ENCODE measurements at regions not wholly inside any gene's neighbourhood (a gene's known extent, or its start where the extent isn't known, plus 50 kb on each side); places are given as distances from the start of the nearest gene placed in this dataset.
"Not testable (repeated sequence)": the region's sequence is repeated elsewhere in the genome, so short reads cannot be mapped to it uniquely, and the experiment has no call there.

DNA sequence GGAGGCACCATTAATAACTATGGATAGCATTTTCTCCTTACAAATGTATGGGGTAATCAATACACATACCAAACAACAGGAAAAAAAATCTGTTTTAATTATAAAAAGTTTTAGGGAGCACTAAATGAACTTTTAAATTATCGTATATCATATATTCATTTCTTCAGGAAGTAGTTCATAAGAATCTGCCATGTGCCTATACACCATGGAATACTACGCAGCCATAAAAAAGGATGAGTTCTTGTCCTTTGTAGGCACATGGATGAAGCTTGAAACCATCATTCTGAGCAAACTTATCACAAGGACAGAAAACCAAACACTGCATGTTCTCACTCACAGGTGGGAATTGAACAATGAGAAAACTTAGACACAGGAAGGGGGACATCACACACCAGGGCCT, 162.1 kb upstream of the RASA1 start:
- DNase-seq (ENCODE audit: low read depth) = no peak

DNA sequence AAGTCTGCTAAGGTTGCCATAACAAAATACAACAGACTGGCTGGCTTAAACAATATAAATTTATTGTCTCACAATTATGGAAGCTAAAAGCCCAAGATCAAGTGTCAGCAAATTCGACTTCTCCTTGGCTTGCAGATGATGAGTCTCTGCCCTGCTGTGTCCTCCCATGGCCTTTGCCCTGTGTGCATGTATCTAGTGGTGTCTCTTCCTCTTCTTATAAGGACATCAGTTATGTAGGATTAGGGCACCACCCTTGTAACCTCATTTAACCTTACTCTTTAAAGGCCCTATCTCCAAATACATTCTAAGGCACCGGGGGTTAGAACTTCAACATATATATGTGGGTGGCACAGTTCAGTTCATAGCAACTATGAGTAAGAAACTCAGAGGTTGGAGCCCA, 157.9 kb upstream of the RASA1 start:
- DNase-seq (ENCODE audit: low read depth) = no peak

DNA sequence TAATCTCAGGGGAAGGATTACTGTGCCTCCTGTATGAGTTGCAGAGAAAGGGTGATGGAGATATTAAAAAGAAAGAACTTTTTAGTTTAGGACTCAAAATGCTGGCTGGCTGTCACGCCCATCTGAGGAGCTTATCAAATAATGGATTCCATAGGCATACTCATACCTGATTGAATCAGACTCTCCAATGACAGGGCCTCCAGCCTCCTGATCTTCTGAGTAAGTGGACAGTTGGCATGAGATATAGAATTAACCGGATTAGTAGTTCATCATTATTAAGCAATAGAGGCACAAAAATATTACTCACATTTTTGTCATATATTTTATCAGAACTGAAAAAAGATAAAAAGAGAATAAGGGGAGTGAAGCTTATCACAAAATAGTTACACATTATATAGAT, 157.0 kb upstream of the RASA1 start:
- DNase-seq (ENCODE audit: low read depth) = no peak

DNA sequence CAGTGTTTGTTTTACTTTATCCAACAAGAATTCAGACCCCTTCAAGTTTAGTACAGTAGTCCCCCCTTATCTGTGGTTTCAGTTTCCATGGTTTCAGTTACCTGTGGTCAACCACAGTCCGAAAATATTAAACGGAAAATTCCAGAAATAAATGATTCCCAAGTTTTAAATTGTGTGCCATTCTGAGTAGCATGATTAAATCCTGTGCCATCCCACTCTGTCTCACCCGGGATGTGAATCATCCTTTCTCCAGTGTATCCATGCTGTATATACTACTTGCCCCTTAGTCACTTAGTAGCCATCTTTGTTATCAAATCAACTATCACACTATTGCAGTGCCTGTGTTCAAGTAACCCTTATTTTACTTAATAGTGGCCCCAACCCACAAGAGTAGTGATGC, 153.8 kb upstream of the RASA1 start:
- no peak for DNase-seq (ENCODE audit: low read depth)

DNA sequence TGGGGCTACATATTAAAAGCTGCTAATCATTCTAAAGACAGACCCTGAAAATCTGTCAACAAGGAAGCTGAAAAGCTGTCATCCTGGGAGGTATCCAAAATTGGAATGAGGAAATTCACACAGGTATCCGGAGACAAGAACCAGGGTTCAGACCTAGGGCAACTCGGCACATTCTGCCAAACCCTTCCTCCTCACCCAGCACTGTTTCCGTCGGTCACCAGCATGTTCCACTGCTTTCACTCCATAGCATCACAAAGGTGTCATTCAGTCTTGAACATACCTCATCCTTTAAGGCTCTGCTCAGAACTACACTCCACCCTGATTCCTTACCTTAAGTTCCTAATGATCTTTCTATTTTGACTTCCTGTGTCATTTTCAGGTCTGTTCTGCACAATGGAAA, 153.1 kb upstream of the RASA1 start:
- no peak for DNase-seq (ENCODE audit: low read depth)

DNA sequence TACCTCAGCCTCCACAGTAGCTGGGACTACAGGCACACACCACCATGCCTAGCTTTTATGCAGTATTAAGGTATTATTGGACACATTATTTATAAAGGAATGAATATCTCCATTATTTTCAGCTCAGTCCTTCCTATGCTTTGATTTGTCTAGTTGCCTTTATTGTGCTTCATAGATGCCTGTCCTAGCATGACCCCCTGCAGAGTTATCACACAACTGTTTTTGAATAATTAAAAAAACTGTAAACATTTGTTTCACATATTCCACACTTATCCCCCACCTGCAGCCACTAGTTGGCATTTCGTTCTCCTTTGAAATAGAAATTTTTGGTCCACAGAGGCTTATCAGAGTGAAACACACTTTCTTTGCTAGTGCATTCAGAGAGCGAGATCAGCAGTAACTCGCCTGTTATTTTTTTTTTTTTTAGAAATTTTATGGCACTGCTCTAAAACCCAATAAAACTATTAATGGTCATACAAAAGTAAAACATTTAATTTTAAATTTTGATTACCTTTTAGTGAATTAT, 151.8 kb upstream of the RASA1 start:
- DNase-seq (ENCODE audit: low read depth) = no peak

DNA sequence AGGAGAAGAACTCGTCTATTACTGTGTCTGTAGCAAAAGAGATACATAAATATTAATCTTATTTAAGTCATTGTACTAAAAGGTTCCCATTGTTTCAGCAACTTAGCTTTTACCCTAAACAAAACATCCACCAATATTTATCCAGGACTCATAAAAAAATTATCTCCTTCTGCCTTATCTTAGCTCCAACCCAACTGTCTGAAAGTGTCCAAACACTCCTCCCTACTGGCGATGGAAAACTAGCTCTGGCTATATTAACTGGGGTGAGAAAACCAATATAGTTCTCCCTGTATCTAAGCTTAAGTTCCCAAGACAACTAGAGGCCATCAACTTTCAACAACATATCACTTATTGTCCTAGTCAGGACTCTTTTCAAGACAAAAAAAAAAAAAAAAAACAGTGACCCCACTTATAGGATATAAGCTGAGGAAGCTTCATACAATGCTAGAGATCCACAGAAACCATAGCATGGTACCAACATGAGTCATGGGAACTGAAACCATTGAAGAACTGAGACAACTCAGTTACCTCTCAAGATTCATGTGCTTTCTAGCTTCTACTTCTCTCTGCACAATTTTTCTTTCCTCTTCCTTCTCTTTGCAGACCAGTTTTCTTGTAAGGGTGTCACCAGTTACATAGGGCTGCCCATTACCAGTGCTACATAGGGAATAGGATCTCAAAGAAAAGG, 150.7 kb upstream of the RASA1 start:
- no peak for DNase-seq (ENCODE audit: low read depth)

DNA sequence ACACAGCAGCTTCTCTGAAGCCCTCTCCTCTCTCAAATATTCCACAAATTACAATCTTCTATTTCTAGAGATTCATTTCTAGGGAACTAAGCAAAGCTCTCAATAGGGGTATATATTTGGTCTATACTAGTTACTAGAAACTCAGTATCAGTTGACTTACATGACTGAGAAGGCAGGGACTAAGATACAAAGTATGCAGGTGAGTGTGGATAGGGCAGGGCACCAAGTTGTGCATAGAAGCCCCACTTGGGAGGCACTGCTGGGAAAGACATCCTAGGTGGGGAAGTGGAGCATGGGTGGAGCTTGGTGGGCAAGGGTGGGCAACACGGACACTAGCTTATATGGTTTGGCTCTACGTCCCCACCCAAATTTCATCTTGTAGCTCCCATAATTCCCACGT, 148.1 kb upstream of the RASA1 start:
- DNase-seq (ENCODE audit: low read depth) = no peak

DNA sequence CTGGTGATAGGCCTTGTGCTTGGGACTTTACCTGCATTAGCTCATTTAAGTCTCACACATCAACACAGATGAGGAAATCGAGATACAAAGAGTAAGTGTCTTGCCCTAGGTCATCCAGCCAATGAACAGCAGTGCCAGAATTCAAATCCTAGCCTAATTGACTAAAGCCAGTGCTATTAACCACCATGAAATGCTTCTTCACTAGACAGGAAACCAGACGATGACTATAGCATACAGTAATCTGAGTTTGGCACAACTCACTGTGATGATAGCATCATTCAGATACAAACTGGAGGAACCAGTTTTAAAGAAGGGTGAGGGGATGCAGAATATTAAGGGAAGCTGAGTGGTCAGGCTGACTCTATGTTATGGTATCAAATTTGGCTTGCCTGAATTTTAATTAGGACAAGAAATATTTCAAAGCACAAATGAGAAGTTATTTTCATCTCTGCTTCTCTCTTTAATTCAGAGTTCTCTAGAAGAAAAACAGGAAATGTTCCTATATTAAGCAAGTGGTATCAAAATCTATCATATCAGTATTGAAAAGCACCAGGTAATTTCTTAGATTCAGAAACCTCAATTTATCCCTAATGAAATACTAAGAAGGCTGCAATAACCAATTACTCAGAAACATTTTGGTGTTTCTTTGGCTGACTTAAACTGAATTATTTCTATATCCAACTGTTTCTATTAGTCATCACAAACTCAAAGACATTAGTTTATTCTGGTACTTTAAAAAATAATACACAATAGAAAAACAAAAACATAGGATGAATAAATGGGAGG, 147.0 kb upstream of the RASA1 start:
- DNase-seq (ENCODE audit: low read depth) = no peak

DNA sequence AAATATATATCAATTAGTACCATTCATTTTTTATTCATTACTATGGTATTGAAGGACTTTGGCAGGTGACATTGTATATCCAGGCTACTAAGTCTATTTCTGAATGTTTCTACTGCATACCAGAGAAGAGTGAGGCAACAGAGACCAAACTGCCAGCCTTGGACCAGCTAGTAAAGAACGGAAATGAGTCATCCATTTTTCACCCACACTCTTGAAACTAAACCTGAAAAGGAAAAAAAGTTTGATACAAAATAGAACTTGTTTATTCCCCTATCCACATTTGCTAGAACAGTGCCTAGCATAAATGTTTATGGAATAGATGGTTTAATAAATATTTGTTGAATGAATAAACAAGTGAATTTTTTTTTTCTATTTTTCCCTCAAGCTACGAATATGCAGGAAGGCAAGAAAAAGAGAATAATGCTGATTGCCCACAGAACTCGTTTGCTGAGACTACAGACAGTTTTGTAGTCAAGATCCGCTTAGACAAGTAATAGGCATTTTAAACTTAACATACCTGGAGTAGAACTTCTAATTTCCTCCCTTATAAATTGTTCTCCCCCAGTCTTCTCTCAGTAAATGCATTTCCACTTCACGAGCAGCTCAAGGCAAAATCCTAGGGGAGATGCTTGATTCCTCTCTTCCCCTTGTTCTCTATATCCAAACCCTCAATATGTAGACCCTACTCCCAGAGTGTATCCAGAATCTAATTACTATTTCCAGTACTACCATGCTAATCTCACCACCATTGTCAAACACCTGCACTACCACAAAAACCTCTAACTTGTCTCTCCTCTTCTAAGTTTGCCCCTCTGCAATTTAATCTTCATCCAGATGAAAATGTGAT, 146.2 kb upstream of the RASA1 start:
- peak; percentile 4 for DNase-seq (ENCODE audit: low read depth)

DNA sequence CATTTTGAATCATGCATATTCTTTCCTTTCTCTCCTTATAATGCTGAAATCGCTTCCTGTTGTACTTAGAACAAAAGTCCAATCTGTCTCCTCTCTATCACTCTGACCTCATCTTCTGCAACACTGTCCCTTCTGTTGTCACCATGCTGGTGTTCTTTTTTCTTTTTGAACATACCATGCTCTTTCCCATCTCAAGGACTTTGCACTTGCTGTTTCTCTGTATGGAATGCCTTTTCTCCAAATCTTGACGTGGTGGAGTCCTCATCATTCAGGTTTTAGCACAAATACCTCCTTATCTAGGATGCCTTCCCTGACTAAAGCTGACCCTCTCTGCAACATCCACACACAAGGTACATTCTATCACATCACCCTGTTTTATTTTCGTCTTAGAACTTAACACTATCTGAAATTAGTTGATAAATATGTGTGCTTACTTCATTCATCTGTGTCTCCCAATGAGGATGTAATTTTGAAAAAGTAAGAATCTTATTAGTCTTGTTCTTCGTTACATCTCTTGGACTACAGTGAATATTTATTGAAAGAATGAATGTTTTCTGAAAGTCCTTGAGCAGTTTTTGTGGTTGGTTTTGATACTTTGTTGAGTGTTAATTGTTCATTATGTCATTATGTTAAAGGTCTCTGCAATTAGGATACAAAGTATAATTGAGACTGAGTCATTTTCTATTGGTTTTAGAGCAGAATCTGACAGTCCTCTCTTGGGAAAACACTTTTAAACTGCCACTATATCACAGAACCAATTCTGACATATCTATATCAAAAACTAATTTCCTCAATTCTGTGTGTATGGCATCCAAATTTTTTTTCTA, 145.3 kb upstream of the RASA1 start:
- no peak for DNase-seq (ENCODE audit: low read depth)

DNA sequence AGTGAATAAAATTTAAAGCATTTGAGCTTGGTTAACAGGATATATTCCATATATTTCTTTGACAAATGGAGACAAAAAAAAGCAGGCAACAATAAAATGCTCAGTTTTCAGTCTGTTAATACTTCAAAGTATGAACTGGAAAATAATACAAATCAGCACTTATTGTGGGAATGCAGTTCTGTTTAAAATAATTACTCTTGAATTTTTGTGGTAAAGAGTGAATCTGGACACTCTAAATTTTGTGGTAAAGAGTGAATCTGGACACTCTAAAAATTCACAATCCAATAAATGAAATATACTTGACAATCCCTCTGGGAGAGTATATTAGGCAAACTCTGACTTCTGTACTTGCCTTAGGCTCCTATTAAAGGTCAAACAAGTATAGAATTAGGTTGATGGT, 141.9 kb upstream of the RASA1 start:
- no peak for DNase-seq (ENCODE audit: low read depth)

DNA sequence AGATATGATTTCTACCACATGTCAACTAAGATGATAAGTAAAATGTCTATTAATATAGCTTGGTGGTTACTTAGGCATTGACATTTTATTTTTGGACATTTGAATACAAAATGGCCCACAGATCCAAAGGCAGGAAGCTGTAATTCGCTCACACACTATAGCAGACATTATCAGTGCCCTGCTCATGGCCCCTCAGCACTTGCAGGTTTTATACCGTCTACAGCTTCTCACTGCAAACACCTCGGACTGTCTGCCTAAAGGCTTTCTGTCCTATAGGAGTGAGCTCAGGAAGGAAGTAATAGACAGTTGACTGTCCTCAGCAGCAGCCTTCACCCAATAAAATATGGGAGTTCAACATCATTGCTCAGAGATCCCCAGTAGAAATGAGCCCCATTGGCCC, 140.8 kb upstream of the RASA1 start:
- no peak for DNase-seq (ENCODE audit: low read depth)

DNA sequence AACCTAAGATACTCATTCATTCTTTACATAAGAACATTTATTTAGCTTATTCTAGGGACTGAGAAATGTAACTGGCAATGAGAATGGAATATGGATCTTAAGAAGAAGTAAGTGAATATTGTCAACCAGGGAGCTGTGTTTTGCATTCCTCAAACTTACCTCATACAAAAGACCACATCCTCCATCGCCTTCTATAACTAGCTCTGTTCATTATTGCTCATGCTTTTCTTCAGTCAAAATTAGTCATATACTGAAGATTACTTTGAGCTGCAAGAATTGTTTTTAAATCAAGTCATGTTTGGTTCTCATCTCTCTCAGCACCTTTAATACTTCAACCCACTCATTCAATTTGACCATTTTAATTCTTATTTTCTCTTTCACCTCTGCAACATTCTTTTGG, 140.3 kb upstream of the RASA1 start:
- DNase-seq (ENCODE audit: low read depth) = no peak

DNA sequence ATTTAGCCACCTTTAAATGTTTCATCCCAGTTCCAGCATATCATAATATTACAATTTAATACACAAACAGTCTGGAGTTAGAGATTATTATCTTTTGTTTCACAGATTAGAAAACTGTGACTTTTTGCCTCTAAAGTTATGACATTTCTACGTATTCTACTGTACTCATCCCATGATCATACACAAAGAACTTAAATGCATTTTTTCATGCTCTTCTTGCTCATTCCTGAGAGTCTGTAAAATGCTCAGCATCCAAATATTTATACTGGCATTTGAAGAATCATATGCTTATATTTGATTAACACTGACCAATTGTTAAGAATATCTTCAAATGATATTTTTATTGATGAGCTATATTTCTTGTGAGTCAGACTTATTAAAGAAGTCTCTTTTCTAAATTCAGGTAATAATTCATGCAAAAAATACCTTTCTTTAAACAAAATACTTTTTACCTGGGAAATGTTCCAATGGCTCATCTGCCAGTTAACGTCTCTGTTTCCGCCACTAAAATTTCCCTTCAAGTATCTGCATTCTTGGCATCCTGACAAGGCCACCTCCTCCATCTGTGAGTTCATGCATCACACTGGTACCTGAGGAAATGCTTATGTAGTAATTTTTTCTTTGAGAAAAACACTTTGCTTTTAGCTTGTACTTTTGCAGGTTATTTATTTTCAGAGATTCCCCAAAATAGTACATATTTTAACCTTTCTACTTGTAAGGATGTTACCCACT, 139.6 kb upstream of the RASA1 start:
- DNase-seq (ENCODE audit: low read depth) = no peak

DNA sequence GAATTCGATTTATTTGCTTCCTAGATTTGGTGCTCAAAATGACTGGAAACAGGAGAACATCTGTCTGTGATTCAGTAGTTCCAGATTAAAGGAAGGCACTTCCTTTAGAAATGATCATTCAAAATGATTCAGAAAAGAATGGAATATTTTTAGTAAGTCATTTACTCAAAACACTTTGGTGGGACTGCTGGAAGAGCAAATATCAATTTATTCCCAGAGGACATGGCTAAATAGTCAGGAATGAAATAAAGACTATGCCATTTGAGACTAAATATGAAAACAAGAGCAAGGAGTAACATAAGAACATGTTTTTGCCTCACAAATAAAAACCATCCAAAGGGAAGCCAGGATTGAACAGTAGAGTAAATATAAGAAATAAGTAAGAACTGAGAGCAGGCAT, 138.6 kb upstream of the RASA1 start:
- DNase-seq (ENCODE audit: low read depth) = no peak

DNA sequence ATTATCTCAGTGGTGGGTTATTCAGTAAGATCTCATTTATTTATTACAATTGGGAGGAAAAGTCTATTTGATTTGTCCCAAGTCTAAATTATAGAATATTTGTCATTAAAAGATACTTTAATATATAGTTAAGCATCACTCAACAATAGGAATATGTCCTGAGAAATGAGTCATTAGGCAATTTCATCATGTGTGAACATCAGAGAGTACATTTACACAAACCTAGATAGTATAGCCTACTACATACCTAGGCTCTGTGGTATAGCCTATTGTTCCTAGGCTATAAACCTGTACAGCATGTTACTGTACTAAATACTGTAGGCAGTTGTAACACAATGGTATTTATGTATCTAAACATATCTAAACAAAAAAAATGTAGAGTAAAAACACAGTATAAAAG, 135.0 kb upstream of the RASA1 start:
- no peak for DNase-seq (ENCODE audit: low read depth)

DNA sequence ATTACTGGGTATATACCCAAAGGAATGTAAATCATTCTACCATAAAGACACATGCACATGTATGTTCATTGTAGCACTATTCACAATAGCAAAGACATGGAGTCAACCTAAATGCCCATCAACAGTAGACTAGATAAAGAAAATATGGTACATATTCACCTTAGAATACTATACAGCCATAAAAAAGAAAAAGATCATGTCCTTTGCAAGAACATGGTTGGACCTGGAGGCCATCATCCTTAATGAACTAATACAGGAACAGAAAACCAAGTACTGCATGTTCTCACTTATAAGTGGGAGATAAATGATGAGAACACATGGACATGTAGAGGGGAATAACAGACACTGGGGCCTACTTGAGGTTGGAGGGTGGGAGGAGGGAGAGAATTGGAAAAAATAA, 133.2 kb upstream of the RASA1 start:
- not testable (repeated sequence) for DNase-seq (ENCODE audit: low read depth)

DNA sequence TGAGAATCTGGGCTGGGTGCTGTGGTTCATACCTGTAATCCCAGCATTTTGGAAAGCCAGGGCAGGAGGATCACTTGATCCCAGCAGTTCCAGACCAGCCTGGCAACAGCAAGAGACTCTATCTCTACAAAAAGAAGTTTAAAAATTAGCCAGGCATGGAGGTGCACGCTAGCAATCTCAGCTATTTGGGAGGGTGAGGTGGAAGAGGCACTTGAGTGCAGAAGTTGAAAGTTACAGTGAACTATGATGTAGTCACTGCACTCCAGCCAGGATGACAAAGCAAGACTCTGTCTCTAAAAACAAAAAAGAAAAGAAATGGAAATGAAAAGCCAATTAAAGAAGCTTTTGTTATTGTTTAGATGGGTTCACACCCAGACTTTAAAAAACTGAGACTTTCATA, 131.6 kb upstream of the RASA1 start:
- no peak for DNase-seq (ENCODE audit: low read depth)

DNA sequence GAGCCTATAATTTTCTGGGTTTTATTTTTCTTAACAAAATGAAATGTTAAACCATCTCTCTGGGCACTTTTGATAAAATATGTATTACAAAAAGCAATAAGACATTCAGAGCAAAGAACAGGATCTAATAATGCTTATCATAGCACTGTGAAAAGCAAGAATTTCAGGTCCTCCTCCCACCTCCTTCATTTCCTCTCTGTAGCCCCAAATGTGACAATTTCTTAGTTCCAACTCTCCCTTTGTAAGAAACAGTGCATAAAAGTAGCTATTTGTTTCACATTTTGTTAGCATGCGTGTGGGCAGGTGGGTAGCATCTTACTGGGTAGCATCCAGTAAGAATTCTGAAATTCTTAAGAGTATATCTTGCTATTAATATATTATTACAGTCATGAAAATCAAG, 130.9 kb upstream of the RASA1 start:
- no peak for DNase-seq (ENCODE audit: low read depth)

DNA sequence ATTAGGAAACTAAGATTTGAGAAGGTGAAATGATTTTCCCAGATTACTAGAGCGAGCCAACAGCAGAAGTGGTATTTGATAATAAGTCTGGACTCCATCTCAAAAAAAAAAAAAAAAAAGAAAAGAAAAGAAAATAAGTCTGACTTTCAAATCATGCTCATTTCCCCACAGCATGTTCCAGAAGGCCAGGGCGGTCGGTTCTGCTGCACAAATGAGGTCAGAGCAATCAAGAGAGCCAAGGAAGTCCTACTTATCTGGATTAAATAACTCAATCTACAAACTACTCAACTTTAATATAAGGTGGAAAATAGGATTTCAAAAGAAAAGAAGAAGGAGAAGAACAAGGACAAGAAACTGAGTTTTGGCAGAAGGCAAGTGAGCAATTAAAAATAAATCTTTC, 130.4 kb upstream of the RASA1 start:
- DNase-seq (ENCODE audit: low read depth) = no peak

All from T-helper 22 cell (primary cell).